ENCODE measurements at regions not wholly inside any gene's neighbourhood (a gene's known extent, or its start where the extent isn't known, plus 50 kb on each side); places are given as distances from the start of the nearest gene placed in this dataset.

- Histone ChIP-seq H3K9me3 (ENCODE audit: control insufficient read depth, low read depth, low read length) (no peaks in the 10 kb centered on the region), H3K27ac (ENCODE audit: low read length) (no peak overlapping the region), H3K4me1 (ENCODE audit: control insufficient read depth, insufficient read depth, low read length) (no peaks in the 10 kb centered on the region), H3K36me3 (ENCODE audit: control insufficient read depth, insufficient read depth, low read length) (no peaks in the 10 kb centered on the region), H3K4me3 (ENCODE audit: low read length) (no peak overlapping the region), H3K27me3 (ENCODE audit: control insufficient read depth, insufficient read depth, low read length) (no peaks in the 10 kb centered on the region)
- WGBS (ENCODE audit: insufficient coverage, low lambda C conversion rate): no CpG with 5 or more reads among the region's 2 CpGs
- no peak for DNase-seq
These were observed 1303.6 kb downstream of the FAM133A start for GRCh38 chrX:94977562-94977961.

GRCh38 chrX:94977986-94978385 lies 1304.0 kb downstream of the FAM133A start:
- no peak for DNase-seq
- Histone ChIP-seq H3K27ac (ENCODE audit: low read length) (no peak overlapping the region), H3K27me3 (ENCODE audit: control insufficient read depth, insufficient read depth, low read length) (no peaks in the 10 kb centered on the region), H3K4me3 (ENCODE audit: low read length) (no peak overlapping the region), H3K36me3 (ENCODE audit: control insufficient read depth, insufficient read depth, low read length) (no peaks in the 10 kb centered on the region), H3K9me3 (ENCODE audit: control insufficient read depth, low read depth, low read length) (no peaks in the 10 kb centered on the region), H3K4me1 (ENCODE audit: control insufficient read depth, insufficient read depth, low read length) (no peaks in the 10 kb centered on the region)
- WGBS (ENCODE audit: insufficient coverage, low lambda C conversion rate): no CpG with 5 or more reads among the region's 4 CpGs
